ENCODE measurements at regions not wholly inside any gene's neighbourhood (a gene's known extent, or its start where the extent isn't known, plus 50 kb on each side); places are given as distances from the start of the nearest gene placed in this dataset.

DNA sequence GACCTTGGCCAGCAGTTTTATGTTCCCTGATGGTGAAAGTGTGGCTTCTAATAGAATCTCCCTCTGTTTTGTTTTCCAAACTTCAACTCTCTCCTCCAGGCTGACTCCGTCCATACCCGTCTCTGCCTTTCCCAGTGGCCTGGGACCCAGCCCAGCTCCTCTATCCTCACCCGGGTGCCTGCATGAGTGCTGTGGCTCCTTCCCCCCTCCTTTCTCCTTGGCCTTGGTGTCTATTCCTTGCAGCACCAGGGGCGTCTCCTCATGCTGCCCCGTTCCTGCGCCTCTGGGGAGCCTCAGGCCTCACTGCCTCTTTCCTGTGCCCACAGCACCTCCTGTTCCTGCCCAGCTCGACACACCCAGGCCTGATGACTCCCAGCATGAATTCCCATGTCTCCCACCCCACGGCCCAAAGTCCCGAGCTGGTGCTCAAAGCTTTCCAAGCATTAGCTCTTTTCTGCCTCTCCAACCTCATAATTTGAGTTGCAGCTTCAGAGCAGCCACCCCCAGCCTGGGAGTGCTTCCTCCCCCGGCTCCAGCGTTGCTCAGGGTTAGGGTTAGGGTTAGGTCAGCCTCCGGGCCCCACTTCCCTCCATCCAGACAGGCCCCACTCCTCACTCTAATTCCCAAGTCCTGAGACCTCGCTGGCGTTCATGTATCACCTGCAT is 56.3 kb upstream of the AFDN start:
- POLR2A ChIA-PET: no interaction called here
- DNase-seq (ENCODE audit: low read depth): no peak
- Histone ChIP-seq H3K4me3 (ENCODE audit: low read depth, low read length) (no peak overlapping the region), H3K27me3 (ENCODE audit: control insufficient read depth, insufficient read depth, low read length) (no peaks in the 10 kb centered on the region), H3K36me3 (ENCODE audit: control insufficient read depth, insufficient read depth, low read length) (no peaks in the 10 kb centered on the region)
- CTCF ChIA-PET: no interaction called here
- TF ChIP-seq, protein P1, sequence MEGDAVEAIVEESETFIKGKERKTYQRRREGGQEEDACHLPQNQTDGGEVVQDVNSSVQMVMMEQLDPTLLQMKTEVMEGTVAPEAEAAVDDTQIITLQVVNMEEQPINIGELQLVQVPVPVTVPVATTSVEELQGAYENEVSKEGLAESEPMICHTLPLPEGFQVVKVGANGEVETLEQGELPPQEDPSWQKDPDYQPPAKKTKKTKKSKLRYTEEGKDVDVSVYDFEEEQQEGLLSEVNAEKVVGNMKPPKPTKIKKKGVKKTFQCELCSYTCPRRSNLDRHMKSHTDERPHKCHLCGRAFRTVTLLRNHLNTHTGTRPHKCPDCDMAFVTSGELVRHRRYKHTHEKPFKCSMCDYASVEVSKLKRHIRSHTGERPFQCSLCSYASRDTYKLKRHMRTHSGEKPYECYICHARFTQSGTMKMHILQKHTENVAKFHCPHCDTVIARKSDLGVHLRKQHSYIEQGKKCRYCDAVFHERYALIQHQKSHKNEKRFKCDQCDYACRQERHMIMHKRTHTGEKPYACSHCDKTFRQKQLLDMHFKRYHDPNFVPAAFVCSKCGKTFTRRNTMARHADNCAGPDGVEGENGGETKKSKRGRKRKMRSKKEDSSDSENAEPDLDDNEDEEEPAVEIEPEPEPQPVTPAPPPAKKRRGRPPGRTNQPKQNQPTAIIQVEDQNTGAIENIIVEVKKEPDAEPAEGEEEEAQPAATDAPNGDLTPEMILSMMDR (IDR thresholded peaks at IDR 0.05; ENCODE audit: insufficient read depth, low read depth, low read length): no peak

DNA sequence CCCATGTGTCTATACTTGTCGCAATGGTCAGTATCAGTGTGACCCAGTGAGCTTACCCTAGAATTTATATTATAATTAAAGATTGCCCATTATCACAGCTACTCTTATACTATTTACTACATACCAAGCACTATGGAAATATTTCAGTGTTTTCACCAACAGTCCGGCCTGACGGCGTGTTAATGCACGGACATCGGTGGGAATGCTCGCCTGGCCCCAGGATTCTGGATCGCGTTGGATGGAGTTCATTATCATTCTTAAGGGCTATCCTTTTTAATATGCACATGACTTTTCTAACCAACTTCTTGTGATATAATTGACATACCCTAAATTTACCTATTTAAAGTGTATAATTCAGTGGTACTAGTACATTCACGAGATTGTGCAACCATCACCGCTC is 51.8 kb upstream of the AFDN start:
- no peaks in the 10 kb centered on the region for H3K36me3 ChIP-seq (ENCODE audit: control insufficient read depth, insufficient read depth, low read length)
- POLR2A ChIA-PET: no interaction called here
- H3K27me3 ChIP-seq (ENCODE audit: control insufficient read depth, insufficient read depth, low read length): no peaks in the 10 kb centered on the region
- TF ChIP-seq, protein P1 (IDR thresholded peaks at IDR 0.05; ENCODE audit: insufficient read depth, low read depth, low read length): no peak
- CTCF ChIA-PET: no interaction called here
- DNase-seq (ENCODE audit: low read depth): no peak
- no peak overlapping the region for H3K4me3 ChIP-seq (ENCODE audit: low read depth, low read length)

DNA sequence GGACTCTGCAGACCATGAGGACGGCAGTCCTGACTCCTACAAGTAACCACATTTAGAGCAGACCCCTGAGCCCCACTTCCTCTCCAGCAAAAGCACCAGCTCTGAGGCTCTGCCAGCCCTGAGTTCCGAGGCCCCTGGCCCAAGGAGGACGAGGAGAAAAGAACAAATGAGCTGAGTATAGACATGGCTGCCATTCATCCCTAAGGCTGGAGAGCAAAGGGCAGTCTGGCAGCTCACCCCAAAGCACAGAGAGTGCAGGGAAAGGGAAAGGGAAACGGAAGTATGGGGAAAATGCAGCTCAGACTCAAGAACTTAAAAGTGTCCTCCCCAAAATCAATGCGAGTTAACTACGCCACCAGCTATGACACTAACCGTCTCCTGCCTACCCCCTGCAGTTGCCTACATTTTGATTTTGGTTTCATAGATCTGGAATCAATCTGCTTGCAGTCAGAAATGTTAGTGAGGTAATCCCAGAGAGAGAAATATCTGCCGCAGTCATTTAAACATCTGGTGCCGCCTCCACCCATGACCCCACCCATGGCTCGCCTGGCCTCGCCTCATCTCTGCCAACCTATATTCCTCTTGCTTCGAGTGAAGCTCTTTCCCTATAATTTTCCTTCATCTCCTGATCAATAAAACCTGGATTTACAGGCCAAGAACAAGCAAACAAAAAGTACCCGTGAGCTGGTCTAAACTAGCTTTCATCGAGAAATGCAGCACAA is 49.6 kb upstream of the AFDN start:
- H3K36me3 ChIP-seq (ENCODE audit: control insufficient read depth, insufficient read depth, low read length): no peaks in the 10 kb centered on the region
- ChIA-PET CTCF (no interaction called here), POLR2A (no interaction called here)
- no peak for DNase-seq (ENCODE audit: low read depth)
- no peak overlapping the region for H3K4me3 ChIP-seq (ENCODE audit: low read depth, low read length)
- TF ChIP-seq, protein P1 (IDR thresholded peaks at IDR 0.05; ENCODE audit: insufficient read depth, low read depth, low read length): no peak
- no peaks in the 10 kb centered on the region for H3K27me3 ChIP-seq (ENCODE audit: control insufficient read depth, insufficient read depth, low read length)

All from BJ (cell line).